Mucosa of stomach (tissue), 1 donor: ENCODE measurements at regions not wholly inside any gene's neighbourhood (a gene's known extent, or its start where the extent isn't known, plus 50 kb on each side); places are given as distances from the start of the nearest gene placed in this dataset.
"Not testable (repeated sequence)": the region's sequence is repeated elsewhere in the genome, so short reads cannot be mapped to it uniquely, and the experiment has no call there.

Experiments
- H3K27me3 ChIP-seq: one replicate; pipeline ENCODE4 v1.7.0; 2013; ENCODE audit warnings: mild to moderate bottlenecking, low read length; ENCODE audit not compliant: control insufficient read depth, insufficient read depth
- H3K36me3 ChIP-seq: one replicate; pipeline ENCODE4 v1.7.0; 2013; ENCODE audit warnings: low read length; ENCODE audit not compliant: control insufficient read depth, insufficient read depth
- H3K4me1 ChIP-seq: one replicate; pipeline ENCODE4 v1.7.0; 2013; ENCODE audit warnings: mild to moderate bottlenecking, low read length; ENCODE audit not compliant: control insufficient read depth, insufficient read depth
- H3K4me3 ChIP-seq: one replicate; pipeline ENCODE4 v1.7.0; 2013; ENCODE audit warnings: low read length
- H3K9ac ChIP-seq: one replicate; pipeline ENCODE4 v1.7.0; 2013; ENCODE audit warnings: mild to moderate bottlenecking, low read length, moderate library complexity
- H3K9me3 ChIP-seq: one replicate; pipeline ENCODE4 v1.7.0; 2013; ENCODE audit warnings: mild to moderate bottlenecking, low read length, moderate library complexity; ENCODE audit not compliant: control insufficient read depth
- donor health status: Pancreatic carcinoma.

GRCh38 chr10:31678139-31678536, 250.5 kb downstream of the ARHGAP12 start:
- H3K9ac ChIP-seq: no peak overlapping the region
- H3K4me3 ChIP-seq: no peak overlapping the region
- no peaks in the 10 kb centered on the region for H3K36me3 ChIP-seq
- H3K9me3 ChIP-seq: no peaks in the 10 kb centered on the region
- no peaks in the 10 kb centered on the region for H3K27me3 ChIP-seq
- H3K4me1 ChIP-seq: no peaks in the 10 kb centered on the region

DNA sequence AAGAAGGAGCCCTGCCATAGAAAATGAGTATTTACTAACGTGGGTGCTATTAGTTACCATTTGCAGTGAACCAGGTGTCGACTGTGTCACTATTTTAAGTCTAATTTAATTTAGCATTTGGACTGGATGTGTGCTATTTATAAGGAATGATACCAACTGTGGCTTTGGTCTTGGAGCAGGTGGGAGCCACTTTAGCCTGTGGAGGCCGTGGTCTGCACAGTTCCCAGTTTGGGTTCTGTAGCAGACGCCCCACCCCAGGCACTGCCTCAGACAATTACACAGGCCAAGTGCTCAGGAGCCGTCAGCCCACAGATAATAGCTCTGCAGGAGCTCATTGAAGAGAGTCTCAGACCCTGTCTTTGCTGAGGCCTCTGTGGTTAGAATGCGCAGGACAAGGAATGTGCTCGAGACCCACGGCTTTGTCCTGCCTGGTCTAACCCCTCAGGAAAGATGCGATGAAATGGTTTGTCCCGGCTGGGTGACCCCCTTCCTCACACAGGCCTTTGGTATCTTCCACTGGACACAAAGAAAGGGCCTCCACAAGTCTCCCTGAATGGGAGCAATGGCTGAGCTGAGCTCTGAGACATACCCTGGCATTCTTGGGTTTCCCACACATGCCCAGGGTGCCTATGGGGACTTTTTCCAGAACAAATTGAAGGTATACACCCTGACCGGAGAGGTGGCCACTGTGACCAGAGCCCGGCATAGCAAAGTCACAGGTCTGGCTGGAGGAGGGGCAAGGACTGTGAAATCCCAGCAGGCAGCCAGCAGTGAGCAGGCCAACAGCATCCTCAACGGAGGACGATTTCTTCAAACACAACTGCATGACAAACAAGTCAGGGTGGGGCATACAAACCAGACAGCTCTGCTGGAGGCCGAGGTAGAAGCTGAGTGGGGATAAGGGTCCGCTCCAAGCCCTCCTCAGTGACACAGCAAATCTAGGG, 251.2 kb downstream of the ARHGAP12 start:
- Histone ChIP-seq H3K36me3 (no peaks in the 10 kb centered on the region), H3K9ac (no peak overlapping the region), H3K4me1 (no peaks in the 10 kb centered on the region), H3K27me3 (no peaks in the 10 kb centered on the region), H3K4me3 (no peak overlapping the region), H3K9me3 (no peaks in the 10 kb centered on the region)

DNA sequence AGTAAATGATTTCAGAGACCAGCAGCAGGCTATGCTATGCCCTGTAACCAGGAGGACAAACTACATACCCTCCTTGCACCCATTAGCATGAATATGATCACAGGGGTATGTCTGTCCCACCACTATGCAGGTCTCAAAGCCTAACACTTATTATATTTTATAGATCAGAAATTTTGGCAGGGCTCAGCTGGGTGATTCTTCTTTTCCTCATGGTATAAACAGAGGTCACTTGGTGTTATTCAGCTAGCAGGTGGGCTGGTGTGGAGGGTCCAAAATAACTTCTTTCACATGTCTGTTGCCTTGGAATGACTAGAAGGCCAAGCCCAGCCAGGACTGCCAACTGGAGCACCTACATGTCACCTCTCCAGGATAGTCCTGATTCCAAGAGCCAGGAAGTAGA, 252.9 kb downstream of the ARHGAP12 start:
- H3K27me3 ChIP-seq: no peaks in the 10 kb centered on the region
- H3K9ac ChIP-seq: no peak overlapping the region
- no peaks in the 10 kb centered on the region for H3K9me3 ChIP-seq
- H3K4me3 ChIP-seq: no peak overlapping the region
- H3K4me1 ChIP-seq: no peaks in the 10 kb centered on the region
- H3K36me3 ChIP-seq: no peaks in the 10 kb centered on the region

DNA sequence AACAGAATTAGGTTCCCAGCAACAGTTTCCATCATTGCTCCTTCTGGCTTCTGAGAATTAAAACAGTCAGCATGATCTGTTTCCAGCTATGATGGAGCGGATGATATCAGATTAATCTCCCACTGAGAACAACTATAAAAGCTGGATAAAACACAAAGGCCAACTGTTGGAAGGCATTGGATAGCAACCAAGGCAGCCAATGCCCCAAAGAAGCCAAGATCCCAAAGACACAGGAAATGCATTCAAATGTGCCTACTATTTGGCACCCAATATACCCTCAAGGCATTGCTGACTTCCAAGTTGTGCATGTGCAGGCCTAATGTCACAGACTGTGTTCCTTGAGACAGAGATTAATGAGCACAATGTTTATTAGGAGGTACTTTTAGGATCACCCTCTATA, 259.3 kb downstream of the ARHGAP12 start:
- no peak overlapping the region for H3K9ac ChIP-seq
- H3K4me1 ChIP-seq: peaks cover 7% of the 10 kb centered on the region
- no peaks in the 10 kb centered on the region for H3K36me3 ChIP-seq
- H3K27me3 ChIP-seq: no peaks in the 10 kb centered on the region
- H3K9me3 ChIP-seq: no peaks in the 10 kb centered on the region
- no peak overlapping the region for H3K4me3 ChIP-seq

- Histone ChIP-seq H3K4me1 (peaks cover 7% of the 10 kb centered on the region), H3K9me3 (no peaks in the 10 kb centered on the region), H3K9ac (no peak overlapping the region), H3K36me3 (no peaks in the 10 kb centered on the region), H3K27me3 (no peaks in the 10 kb centered on the region), H3K4me3 (no peak overlapping the region)
Observed at GRCh38 chr10:31668326-31668725, 260.3 kb downstream of the ARHGAP12 start.

- H3K4me3 ChIP-seq, H3K9ac ChIP-seq, H3K36me3 ChIP-seq, H3K4me1 ChIP-seq, H3K9me3 ChIP-seq, H3K27me3 ChIP-seq: not testable (repeated sequence)
Observed at GRCh38 chr10:31665764-31666279, 262.8 kb downstream of the ARHGAP12 start.

DNA sequence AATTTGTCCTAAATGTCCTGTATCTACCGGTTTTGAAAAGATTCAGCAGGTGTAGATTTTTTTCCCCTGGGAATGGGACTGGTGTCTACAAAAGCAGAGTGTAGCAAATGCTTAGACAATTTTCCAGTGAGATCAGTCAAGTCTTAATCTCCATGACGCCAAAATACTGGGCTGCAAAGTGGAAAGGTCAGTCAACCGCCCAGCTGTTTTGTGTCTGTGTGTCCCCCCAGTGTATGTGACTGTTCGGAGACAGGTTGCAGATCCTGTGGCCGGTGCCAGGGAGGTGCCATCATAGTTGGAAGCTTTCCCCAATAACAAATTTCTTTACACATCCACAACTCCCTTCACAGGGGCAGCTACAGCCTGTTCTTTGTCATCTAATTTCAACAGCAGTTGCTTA, 263.8 kb downstream of the ARHGAP12 start:
- peaks cover 7% of the 10 kb centered on the region for H3K4me1 ChIP-seq
- no peak overlapping the region for H3K4me3 ChIP-seq
- H3K9me3 ChIP-seq: no peaks in the 10 kb centered on the region
- H3K36me3 ChIP-seq: no peaks in the 10 kb centered on the region
- no peak overlapping the region for H3K9ac ChIP-seq
- no peaks in the 10 kb centered on the region for H3K27me3 ChIP-seq

DNA sequence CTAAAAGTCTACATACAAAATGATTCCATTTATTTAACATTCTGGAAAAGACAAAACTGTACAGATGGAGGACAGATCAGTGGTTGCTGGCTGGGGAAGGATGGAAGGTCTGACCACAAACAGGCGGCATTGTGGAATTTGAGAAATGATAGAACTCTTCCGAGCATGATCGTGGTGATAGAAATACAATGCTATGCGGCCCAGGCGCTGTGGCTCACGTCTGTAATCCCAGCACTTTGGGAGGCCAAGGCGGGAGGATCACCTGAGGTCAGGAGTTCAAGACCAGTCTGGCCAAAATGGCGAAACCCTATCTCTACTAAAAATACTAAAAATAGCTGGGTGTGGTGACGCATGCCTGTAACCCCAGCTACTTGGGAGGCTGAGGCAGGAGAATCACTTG, 264.6 kb downstream of the ARHGAP12 start:
- not testable (repeated sequence) for H3K4me1 ChIP-seq, H3K9me3 ChIP-seq, H3K36me3 ChIP-seq, H3K4me3 ChIP-seq, H3K27me3 ChIP-seq, H3K9ac ChIP-seq

GRCh38 chr10:31660300-31660699, 268.3 kb downstream of the ARHGAP12 start:
- Histone ChIP-seq H3K27me3 (no peaks in the 10 kb centered on the region), H3K9ac (no peak overlapping the region), H3K4me3 (no peak overlapping the region), H3K9me3 (no peaks in the 10 kb centered on the region), H3K36me3 (no peaks in the 10 kb centered on the region), H3K4me1 (peaks cover 7% of the 10 kb centered on the region)

DNA sequence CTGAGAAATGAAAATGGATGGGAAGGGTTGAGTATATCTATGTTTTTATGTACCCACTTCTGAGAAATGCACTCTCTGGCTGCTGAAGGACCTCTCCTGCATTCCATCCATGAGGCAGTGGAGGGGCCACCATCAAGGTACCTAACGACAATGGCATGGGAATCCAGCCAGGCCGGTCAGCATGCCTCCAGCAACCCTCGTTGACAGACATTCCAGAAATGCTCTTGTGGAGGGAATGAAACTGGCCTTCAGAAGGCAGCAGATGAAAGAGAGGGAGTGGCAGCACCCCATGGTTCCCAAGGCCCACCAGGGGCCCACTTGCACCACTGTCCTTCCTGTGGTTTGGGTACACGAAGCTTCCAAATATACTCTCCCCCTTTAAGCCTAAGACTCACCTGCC, 269.0 kb downstream of the ARHGAP12 start:
- H3K9ac ChIP-seq: no peak overlapping the region
- no peaks in the 10 kb centered on the region for H3K36me3 ChIP-seq
- H3K4me3 ChIP-seq: no peak overlapping the region
- H3K4me1 ChIP-seq: peaks cover 1% of the 10 kb centered on the region
- no peaks in the 10 kb centered on the region for H3K9me3 ChIP-seq
- no peaks in the 10 kb centered on the region for H3K27me3 ChIP-seq

DNA sequence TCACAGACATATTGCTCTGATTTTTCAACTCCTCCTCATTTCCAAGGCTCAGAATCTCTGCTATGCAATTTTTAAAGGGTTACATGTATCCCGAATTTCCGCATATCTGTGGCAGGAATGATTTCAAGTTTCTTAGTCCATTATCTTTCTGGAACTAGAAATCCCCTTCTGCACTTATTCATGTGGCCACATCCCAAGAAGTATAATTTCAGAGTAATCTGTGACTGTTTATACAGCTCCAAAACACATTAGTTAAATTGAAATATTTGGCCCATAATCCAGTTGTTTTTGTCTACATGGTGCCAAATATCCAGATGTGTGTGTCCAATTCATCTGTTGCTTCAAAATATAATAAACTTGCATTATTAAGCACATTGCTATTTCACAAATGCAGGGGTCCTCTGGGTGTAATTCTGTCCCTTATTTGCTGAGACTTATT, 271.2 kb downstream of the ARHGAP12 start:
- Histone ChIP-seq H3K4me1 (no peaks in the 10 kb centered on the region), H3K4me3 (no peak overlapping the region), H3K9ac (no peak overlapping the region), H3K36me3 (no peaks in the 10 kb centered on the region), H3K27me3 (no peaks in the 10 kb centered on the region), H3K9me3 (no peaks in the 10 kb centered on the region)

DNA sequence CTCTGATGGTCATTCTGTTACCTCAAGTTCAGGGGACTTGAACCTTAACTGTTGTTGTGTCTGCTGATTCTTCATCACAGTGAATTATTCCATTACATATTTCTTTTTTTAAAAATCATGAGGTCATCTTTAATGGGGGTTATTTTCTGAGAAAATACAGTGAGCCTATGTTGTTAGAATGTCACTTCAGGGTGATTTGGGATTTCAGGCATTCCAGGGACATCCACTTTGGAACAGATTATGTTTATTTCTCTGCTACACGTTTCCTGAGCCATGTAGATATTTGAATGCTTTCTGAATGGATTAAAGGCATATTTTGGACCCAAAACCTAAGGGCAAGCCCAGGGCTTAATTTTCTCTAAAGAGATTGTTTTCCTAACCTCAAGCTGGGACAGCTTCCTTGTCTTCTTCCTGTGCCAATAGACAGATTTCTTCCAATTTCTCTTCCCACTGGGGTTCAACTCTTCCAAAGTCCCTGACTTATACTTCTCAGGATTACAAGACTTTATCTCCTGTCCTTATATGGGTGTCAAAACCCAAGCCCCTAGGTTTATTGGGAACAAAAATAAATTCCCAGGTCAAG, 271.7 kb downstream of the ARHGAP12 start:
- no peaks in the 10 kb centered on the region for H3K4me1 ChIP-seq
- H3K27me3 ChIP-seq: no peaks in the 10 kb centered on the region
- no peaks in the 10 kb centered on the region for H3K9me3 ChIP-seq
- H3K9ac ChIP-seq: no peak overlapping the region
- no peak overlapping the region for H3K4me3 ChIP-seq
- H3K36me3 ChIP-seq: no peaks in the 10 kb centered on the region
